Thoracic aorta (tissue), 2 donors: ENCODE measurements at regions not wholly inside any gene's neighbourhood (a gene's known extent, or its start where the extent isn't known, plus 50 kb on each side); places are given as distances from the start of the nearest gene placed in this dataset.
A peak's percentile ranks its signal among the peaks of the same experiment; 100 is the strongest.

Experiments used
- ATAC-seq: fragments of 150-250 bp; one replicate; pipeline ENCODE4 v1.8.0; 2017; ENCODE audit warnings: low read depth; ENCODE audit not compliant: insufficient number of reproducible peaks, low FRiP score
- DNase-seq: peaks from one replicate; pipeline ENCODE4 v3.0.0-alpha.2; 2020; ENCODE audit warnings: low spot score
- H3K27ac ChIP-seq, 2 donors: fragments of 200-600 bp; sonication (generic); 1 replicate in 1 of 2; 2 replicates in 1 of 2; pipeline ENCODE4 v1.5.1; 2016; ENCODE audit warnings: mild to moderate bottlenecking in 2 of 2, moderate library complexity in 2 of 2
- H3K27me3 ChIP-seq: fragments of 200-600 bp; sonication (generic); replicated peaks from 2 replicates; pipeline ENCODE4 v1.6.0; 2016; ENCODE audit warnings: mild to moderate bottlenecking; ENCODE audit not compliant: insufficient read depth
- H3K36me3 ChIP-seq: fragments of 200-600 bp; sonication (generic); one replicate; pipeline ENCODE4 v1.5.1; 2016
- H3K4me1 ChIP-seq, 2 donors: fragments of 200-600 bp; sonication (generic); 1 replicate in 1 of 2; 2 replicates in 1 of 2; pipeline versions ENCODE4 v1.5.1 to v1.6.0; 2016; ENCODE audit warnings: low read depth in 2 of 2, mild to moderate bottlenecking in 1 of 2; ENCODE audit not compliant: control insufficient read depth in 1 of 2
- H3K4me3 ChIP-seq: fragments of 200-600 bp; sonication (generic); 2 replicates; pipeline ENCODE4 v1.5.1; 2016; ENCODE audit warnings: mild to moderate bottlenecking
- H3K9me3 ChIP-seq: fragments of 200-600 bp; sonication (generic); 2 replicates; pipeline ENCODE4 v1.5.1; 2016
- CTCF ChIP-seq: fragments of 200-600 bp; sonication (generic); IDR thresholded peaks from one replicate; pipeline ENCODE4 v1.5.1; 2019; ENCODE audit warnings: antibody characterized with exemption

DNA sequence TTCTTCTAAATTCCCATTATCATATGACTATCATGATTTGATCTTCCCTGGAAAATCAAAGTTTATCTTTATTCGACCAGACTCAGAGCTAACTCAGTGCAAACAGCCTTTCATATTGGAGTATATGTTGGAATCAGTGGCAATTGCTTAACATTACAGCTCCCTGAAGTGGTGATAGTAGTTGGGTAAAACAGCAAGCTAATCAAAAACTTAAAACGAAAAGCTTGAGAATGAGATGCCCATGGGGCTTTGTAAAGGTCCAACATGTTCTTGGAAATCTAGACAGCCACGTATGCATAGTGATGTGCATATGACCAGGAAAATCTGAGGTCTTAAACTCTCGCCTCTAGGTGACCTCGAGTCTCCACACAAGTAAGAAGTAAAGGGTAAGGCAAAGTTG, 437.6 kb downstream of the KIF16B start:
- no peaks in the 10 kb centered on the region for H3K4me1 ChIP-seq
- no peaks in the 10 kb centered on the region for H3K27me3 ChIP-seq
- ATAC-seq: no peak
- H3K9me3 ChIP-seq: no peaks in the 10 kb centered on the region
- H3K27ac ChIP-seq: no peak overlapping the region
- no peaks in the 10 kb centered on the region for H3K36me3 ChIP-seq
- no peak overlapping the region for H3K4me3 ChIP-seq
- no peak for DNase-seq
- no peak for TF ChIP-seq CTCF

DNA sequence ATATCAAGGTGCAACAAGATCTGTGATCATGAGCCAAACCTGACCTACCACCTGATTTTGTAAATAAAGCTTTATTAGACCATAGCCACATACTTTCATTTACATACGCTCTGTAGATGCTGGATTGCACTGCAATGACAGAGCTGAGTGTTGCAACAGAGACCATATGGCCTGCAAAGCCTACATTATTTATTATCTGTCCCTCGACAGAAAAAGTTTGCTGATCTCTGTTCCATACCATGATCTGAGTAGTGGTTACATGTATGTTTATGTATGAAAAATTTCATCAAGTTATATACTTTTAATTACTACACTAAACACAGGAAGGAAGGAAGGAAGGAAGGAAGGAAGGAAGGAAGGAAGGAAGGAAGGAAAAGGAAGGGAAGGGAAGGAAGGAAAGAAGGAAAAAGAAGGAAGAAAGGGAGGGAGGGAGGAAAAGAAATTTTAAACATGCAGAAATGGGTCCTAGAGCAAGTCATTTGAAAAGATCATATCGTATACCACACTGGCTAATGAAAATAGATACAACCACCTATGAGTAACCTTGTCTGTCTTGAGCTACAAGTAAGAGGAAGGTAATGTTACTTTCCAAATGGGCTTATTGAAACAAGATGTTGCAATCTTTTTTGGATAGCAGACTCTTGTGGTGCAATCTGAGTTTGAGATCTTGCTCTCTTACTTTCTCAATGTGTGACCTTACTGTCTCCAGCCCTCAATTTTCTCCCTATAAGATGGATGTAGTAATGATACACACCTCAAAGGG, 441.0 kb downstream of the KIF16B start:
- Histone ChIP-seq H3K4me3 (no peak overlapping the region), H3K27me3 (no peaks in the 10 kb centered on the region), H3K36me3 (no peaks in the 10 kb centered on the region), H3K27ac (no peak overlapping the region), H3K4me1 (no peaks in the 10 kb centered on the region), H3K9me3 (no peaks in the 10 kb centered on the region)
- no peak for ATAC-seq
- DNase-seq: no peak
- TF ChIP-seq CTCF: no peak

GRCh38 chr20:16129411-16129810, 443.8 kb downstream of the KIF16B start:
- ATAC-seq: no peak
- no peak overlapping the region for H3K4me3 ChIP-seq
- TF ChIP-seq CTCF: no peak

DNA sequence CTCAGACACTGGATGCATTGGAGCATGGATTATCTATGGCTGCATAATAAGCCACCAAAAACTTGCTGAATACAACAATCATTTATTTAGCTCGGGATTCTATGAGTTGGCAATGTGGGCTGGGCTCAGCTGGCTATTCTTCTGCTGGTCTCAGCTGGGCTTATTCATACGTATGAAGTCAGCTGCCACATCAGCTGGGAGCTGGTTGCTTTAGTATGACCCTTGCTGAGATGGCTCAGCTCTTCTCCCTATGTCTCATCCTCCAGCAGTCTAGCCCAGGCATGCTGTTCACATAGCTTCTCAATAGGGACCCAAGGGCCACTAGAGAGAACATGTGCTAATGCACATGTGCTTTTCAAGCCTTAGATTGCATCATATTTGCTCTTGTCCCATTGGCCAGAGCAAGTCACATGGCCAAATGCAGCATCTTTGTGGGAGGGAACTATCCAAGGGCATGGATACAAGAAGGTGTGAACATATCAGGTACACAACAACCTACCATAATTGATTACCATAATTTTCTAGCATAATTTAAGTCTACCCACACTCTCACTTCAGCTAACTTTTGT, 444.6 kb downstream of the KIF16B start:
- Histone ChIP-seq H3K4me1 (peaks cover 0 to 8% of the 10 kb centered on the region in 2 donors), H3K36me3 (no peaks in the 10 kb centered on the region), H3K4me3 (no peak overlapping the region), H3K9me3 (no peaks in the 10 kb centered on the region), H3K27me3 (no peaks in the 10 kb centered on the region), H3K27ac (no peak overlapping the region)
- no peak for DNase-seq
- no peak for ATAC-seq
- TF ChIP-seq CTCF: no peak

More at GRCh38 chr20:16129411-16129810, 443.8 kb downstream of the KIF16B start:
- H3K27me3 ChIP-seq: no peaks in the 10 kb centered on the region
- H3K36me3 ChIP-seq: no peaks in the 10 kb centered on the region
- no peaks in the 10 kb centered on the region for H3K9me3 ChIP-seq
- DNase-seq: no peak
- no peak overlapping the region for H3K27ac ChIP-seq
- H3K4me1 ChIP-seq: peaks cover 0 to 8% of the 10 kb centered on the region in 2 donors

- no peak for DNase-seq
Measured at GRCh38 chr20:16125816-16126215, 447.4 kb downstream of the KIF16B start.

More at GRCh38 chr20:16125816-16126215, 447.4 kb downstream of the KIF16B start:
- Histone ChIP-seq H3K4me3 (no peak overlapping the region), H3K27ac (peak overlapping the region; percentile 5 to 10), H3K9me3 (no peaks in the 10 kb centered on the region), H3K4me1 (peaks cover 0 to 8% of the 10 kb centered on the region in 2 donors), H3K36me3 (no peaks in the 10 kb centered on the region), H3K27me3 (no peaks in the 10 kb centered on the region)
- no peak for TF ChIP-seq CTCF
- ATAC-seq: no peak
